Suprapubic skin (tissue), 4 donors: ENCODE measurements at regions not wholly inside any gene's neighbourhood (a gene's known extent, or its start where the extent isn't known, plus 50 kb on each side); places are given as distances from the start of the nearest gene placed in this dataset.

Experiments used
- DNase-seq, 2 donors: peaks; one replicate each; pipeline ENCODE4 v3.0.0-alpha.2; 2019; ENCODE audit warnings: low spot score in 2 of 2
- H3K27ac ChIP-seq: fragments of 200-600 bp; sonication (generic); one replicate; pipeline ENCODE4 v1.5.1; 2019
- H3K27me3 ChIP-seq: fragments of 200-600 bp; sonication (generic); one replicate; pipeline ENCODE4 v1.5.1; 2019
- H3K36me3 ChIP-seq: fragments of 200-600 bp; sonication (generic); one replicate; pipeline ENCODE4 v1.5.1; 2019
- H3K4me1 ChIP-seq: fragments of 200-600 bp; sonication (generic); one replicate; pipeline ENCODE4 v1.5.1; 2019
- H3K4me3 ChIP-seq: fragments of 200-600 bp; sonication (generic); one replicate; pipeline ENCODE4 v1.5.1; 2019; ENCODE audit warnings: mild to moderate bottlenecking
- H3K9me3 ChIP-seq: fragments of 200-600 bp; sonication (generic); one replicate; pipeline ENCODE4 v1.5.1; 2019
- EP300 ChIP-seq: sonication (generic); formaldehyde crosslinking; IDR thresholded peaks from one replicate; pipeline ENCODE4 v1.6.1; 2017; ENCODE audit warnings: antibody characterized with exemption
- POLR2A ChIP-seq, 2 donors: fragments of 450-650 bp; IDR thresholded peaks; one replicate each; pipeline ENCODE4 v1.6.1; 2017; ENCODE audit warnings: antibody characterized with exemption in 2 of 2, mild to moderate bottlenecking in 2 of 2, moderate library complexity in 2 of 2
- POLR2AphosphoS5 ChIP-seq, 3 donors: sonication (generic); formaldehyde crosslinking; IDR thresholded peaks; one replicate each; pipeline ENCODE4 v1.6.1; 2017; ENCODE audit warnings: antibody characterized with exemption in 3 of 3
- whole genome bisulfite sequencing: methylation state at CpG from one replicate; pipeline ENCODE4 v1.1.5; 2018; 5-methylcytosine and 5-hydroxymethylcytosine counted together
- TF ChIP-seq, protein P1 (sequence below), 2 donors: fragments of 200-600 bp in 1 of 2; fragments of 450-650 bp in 1 of 2; sonication (generic) in 1 of 2; IDR thresholded peaks; one replicate each; pipeline ENCODE4 v1.5.1; 2016 to 2019; ENCODE audit warnings: antibody characterized with exemption in 2 of 2, mild to moderate bottlenecking in 1 of 2, moderate library complexity in 1 of 2

DNA sequence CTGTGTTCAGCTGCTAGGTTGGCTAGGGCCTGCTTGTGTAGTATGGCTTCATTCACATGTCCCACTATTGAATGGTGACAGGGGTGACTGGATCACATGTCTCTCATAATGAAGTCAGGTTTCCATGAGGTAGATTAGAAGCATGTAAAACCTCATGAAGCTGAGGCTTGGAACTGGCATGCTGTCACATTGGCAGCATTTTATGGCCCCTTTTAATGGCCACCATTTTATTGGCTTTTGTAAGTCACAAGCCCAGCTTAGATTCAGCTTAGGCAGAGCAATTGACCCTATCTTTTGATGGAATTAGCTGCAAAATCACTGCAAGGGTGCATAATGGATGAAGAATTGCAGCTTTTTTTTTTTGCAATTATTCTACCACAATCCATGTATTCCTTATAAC lies 583.5 kb downstream of the MED13L start:
- Histone ChIP-seq H3K9me3 (no peaks in the 10 kb centered on the region), H3K27me3 (no peaks in the 10 kb centered on the region), H3K4me1 (no peaks in the 10 kb centered on the region), H3K27ac (no peak overlapping the region), H3K36me3 (no peaks in the 10 kb centered on the region), H3K4me3 (no peak overlapping the region)
- no peak for TF ChIP-seq EP300
- DNase-seq: no peak

DNA sequence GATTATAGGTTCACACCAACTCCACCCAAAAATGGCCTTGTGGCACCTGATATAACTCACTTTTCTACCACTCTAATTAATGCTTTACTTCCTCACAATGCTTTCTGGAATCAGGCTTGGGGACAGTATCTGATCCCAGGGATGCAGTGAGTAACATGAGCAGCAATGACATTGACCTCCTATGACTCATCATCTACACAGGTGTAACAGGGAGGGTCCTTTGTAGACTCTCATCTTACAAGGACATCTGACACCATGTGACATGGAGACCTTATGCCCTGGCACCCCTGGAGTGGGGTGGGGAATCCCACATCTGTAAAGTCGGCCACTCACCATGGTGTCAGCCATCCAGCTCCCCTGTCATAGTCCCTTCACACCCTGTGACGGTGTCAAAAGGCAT lies 586.4 kb downstream of the MED13L start:
- Histone ChIP-seq H3K4me1 (no peaks in the 10 kb centered on the region), H3K4me3 (no peak overlapping the region), H3K9me3 (no peaks in the 10 kb centered on the region), H3K27ac (no peak overlapping the region), H3K27me3 (no peaks in the 10 kb centered on the region), H3K36me3 (no peaks in the 10 kb centered on the region)
- WGBS: 89% methylated on average over 2 of the region's 2 CpGs
- no peak for TF ChIP-seq POLR2AphosphoS5 (IDR thresholded peaks at IDR 0.05)
- no peak for TF ChIP-seq POLR2A (IDR thresholded peaks at IDR 0.05)
- no peak for TF ChIP-seq EP300
- TF ChIP-seq, protein P1, sequence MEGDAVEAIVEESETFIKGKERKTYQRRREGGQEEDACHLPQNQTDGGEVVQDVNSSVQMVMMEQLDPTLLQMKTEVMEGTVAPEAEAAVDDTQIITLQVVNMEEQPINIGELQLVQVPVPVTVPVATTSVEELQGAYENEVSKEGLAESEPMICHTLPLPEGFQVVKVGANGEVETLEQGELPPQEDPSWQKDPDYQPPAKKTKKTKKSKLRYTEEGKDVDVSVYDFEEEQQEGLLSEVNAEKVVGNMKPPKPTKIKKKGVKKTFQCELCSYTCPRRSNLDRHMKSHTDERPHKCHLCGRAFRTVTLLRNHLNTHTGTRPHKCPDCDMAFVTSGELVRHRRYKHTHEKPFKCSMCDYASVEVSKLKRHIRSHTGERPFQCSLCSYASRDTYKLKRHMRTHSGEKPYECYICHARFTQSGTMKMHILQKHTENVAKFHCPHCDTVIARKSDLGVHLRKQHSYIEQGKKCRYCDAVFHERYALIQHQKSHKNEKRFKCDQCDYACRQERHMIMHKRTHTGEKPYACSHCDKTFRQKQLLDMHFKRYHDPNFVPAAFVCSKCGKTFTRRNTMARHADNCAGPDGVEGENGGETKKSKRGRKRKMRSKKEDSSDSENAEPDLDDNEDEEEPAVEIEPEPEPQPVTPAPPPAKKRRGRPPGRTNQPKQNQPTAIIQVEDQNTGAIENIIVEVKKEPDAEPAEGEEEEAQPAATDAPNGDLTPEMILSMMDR (IDR thresholded peaks at IDR 0.05): no peak
- DNase-seq: no peak

DNA sequence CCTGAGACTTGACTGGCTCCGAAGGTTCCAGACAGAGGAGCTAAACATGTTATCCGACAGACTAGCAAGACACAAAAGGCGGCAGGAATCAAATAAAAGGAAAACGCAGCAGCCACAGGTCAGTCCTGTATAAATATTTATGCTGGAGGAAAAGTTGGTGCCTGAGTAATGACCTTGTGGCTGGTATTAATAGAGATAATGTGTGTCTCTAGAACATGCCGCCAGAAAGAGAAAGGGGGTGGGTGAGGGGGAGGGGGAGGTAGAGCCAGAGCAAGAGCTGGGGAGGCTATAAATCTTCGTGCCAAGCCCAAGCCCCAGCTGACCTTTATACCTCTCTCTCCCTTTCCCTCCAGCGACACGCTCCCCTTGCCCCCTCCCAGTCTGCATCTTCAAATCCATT lies 590.4 kb downstream of the MED13L start:
- H3K9me3 ChIP-seq: no peaks in the 10 kb centered on the region
- H3K4me1 ChIP-seq: no peaks in the 10 kb centered on the region
- no peak overlapping the region for H3K27ac ChIP-seq
- H3K27me3 ChIP-seq: no peaks in the 10 kb centered on the region
- no peak for DNase-seq
- H3K4me3 ChIP-seq: no peak overlapping the region
- 61% methylated on average over 8 of the region's 8 CpGs for WGBS
- no peak for TF ChIP-seq POLR2AphosphoS5 (IDR thresholded peaks at IDR 0.05)
- TF ChIP-seq EP300: no peak
- TF ChIP-seq POLR2A (IDR thresholded peaks at IDR 0.05): no peak
- TF ChIP-seq, protein P1 (IDR thresholded peaks at IDR 0.05): no peak
- H3K36me3 ChIP-seq: no peaks in the 10 kb centered on the region

DNA sequence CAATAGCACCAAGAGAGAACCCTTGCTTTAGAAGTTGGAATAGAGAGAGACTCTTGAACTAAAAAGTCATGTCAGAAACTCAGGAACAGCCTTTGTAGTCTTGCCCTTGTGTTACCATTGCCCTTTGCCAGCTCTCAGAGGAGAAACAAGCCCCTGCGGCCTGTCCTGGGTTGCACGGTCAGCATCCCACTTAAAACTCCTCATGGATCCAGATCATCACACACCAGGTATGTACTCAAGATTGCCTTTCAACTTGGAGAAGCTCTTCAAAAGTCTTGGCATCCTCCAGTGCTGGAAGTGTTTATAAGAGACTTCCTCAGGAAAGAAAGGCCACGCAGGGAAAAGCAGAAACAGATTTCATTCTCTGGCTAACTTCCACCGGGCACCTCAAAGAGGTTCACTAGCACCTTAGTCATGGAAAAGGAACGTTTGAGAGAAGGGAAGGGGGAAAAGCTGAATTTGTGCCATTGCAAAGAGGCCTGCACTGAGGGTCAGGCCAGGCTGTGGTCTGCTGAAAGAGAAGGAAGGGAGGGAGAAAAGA lies 594.2 kb downstream of the MED13L start:
- no peak overlapping the region for H3K4me3 ChIP-seq
- DNase-seq: no peak
- 60% methylated on average over 5 of the region's 5 CpGs for WGBS

DNA sequence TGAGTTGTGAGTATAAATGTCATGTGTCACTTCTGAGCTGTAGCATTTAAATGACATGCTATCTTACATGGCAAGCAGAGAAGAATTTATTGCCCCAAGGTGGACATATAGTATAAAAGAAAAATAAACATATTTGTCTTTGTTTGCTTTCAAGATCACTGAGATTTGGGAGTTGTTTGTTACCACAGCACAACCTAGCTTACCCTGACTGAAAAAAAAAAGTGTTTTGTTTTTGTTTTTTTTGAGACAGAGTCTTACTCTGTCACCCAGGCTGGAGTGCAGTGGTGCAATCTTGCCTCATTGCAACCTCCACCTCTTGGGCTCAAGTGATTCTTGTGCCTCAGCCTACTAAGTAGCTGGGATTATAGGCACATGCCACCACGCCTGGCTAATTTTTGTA lies 596.5 kb downstream of the MED13L start:
- WGBS: 100% methylated on average over 1 of the region's 1 CpG
- H3K4me3 ChIP-seq: no peak overlapping the region
- TF ChIP-seq POLR2AphosphoS5 (IDR thresholded peaks at IDR 0.05): no peak
- TF ChIP-seq EP300: no peak
- TF ChIP-seq, protein P1 (IDR thresholded peaks at IDR 0.05): no peak
- no peak for TF ChIP-seq POLR2A (IDR thresholded peaks at IDR 0.05)

More for the DNA sequence above, 594.2 kb downstream of the MED13L start:
- no peaks in the 10 kb centered on the region for H3K36me3 ChIP-seq
- no peaks in the 10 kb centered on the region for H3K4me1 ChIP-seq
- no peaks in the 10 kb centered on the region for H3K9me3 ChIP-seq
- H3K27me3 ChIP-seq: no peaks in the 10 kb centered on the region
- TF ChIP-seq, protein P1 (IDR thresholded peaks at IDR 0.05): no peak
- TF ChIP-seq EP300: no peak
- no peak for TF ChIP-seq POLR2AphosphoS5 (IDR thresholded peaks at IDR 0.05)
- TF ChIP-seq POLR2A (IDR thresholded peaks at IDR 0.05): no peak
- H3K27ac ChIP-seq: no peak overlapping the region

DNA sequence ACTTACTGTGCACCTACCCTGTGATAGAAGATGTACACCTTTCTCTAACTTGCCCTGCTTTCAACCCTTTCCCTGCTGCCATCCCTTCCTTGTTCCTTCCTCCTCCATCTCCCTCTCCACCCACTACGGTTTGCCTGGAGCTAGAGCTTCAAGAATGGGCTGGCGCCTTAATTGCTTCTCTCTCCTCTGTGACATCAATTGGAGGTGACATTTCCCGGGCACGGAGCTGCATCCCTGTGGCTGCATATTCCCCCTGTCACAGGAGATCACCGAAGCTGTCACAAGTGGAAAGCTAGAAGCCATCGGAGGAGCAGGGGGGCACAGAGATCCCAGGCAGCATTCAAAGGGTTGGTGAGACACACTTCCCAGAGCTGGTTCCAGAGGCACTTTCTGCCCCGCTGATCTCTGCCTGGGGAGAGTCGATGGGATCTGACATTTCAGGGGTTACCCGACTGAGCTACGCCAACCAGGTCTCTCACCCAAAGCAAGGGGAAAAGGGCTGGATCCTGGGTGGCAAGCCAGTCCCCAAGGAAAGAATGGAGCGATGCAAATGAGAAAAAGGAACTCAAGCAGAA lies 604.9 kb downstream of the MED13L start:
- Histone ChIP-seq H3K27me3 (peaks cover 4% of the 10 kb centered on the region), H3K9me3 (no peaks in the 10 kb centered on the region), H3K4me1 (no peaks in the 10 kb centered on the region), H3K36me3 (no peaks in the 10 kb centered on the region), H3K27ac (no peak overlapping the region), H3K4me3 (no peak overlapping the region)
- TF ChIP-seq, protein P1 (IDR thresholded peaks at IDR 0.05): no peak
- no peak for TF ChIP-seq POLR2AphosphoS5 (IDR thresholded peaks at IDR 0.05)
- no peak for TF ChIP-seq POLR2A (IDR thresholded peaks at IDR 0.05)
- TF ChIP-seq EP300: no peak
- no peak for DNase-seq
- WGBS: 87% methylated on average over 11 of the region's 11 CpGs

More for the DNA sequence above, 596.5 kb downstream of the MED13L start:
- Histone ChIP-seq H3K36me3 (no peaks in the 10 kb centered on the region), H3K4me1 (no peaks in the 10 kb centered on the region), H3K27me3 (no peaks in the 10 kb centered on the region), H3K9me3 (no peaks in the 10 kb centered on the region), H3K27ac (no peak overlapping the region)
- no peak for DNase-seq
